PFSK-1 (cell line): ENCODE measurements at regions not wholly inside any gene's neighbourhood (a gene's known extent, or its start where the extent isn't known, plus 50 kb on each side); places are given as distances from the start of the nearest gene placed in this dataset.

Source experiments
- FOXP2 ChIP-seq: optimal IDR thresholded peaks from 2 replicates; pipeline ENCODE3; 2011; ENCODE audit warnings: borderline replicate concordance, control low read depth, inconsistent platforms; ENCODE audit not compliant: insufficient read depth; ENCODE audit errors: extremely low read length, extremely low read depth
- POLR2AphosphoS5 ChIP-seq: IDR thresholded peaks from 2 replicates; pipeline ENCODE4 v1.6.1; 2012; ENCODE audit warnings: low read depth, mild to moderate bottlenecking, control low read depth, low read length, moderate library complexity
- SIN3A ChIP-seq: IDR thresholded peaks from 2 replicates; pipeline ENCODE4 v1.6.1; 2012; ENCODE audit warnings: mild to moderate bottlenecking, low read length, moderate library complexity, borderline replicate concordance; ENCODE audit not compliant: insufficient read depth
- TAF1 ChIP-seq: IDR thresholded peaks from 2 replicates; pipeline ENCODE4 v1.6.1; 2012; ENCODE audit warnings: low read length, control low read depth, borderline replicate concordance; ENCODE audit not compliant: insufficient read depth
- TF ChIP-seq, protein P1 (sequence below), 2 experiments: IDR thresholded peaks; 2 replicates each; pipeline versions ENCODE4 v1.6.1 to v1.8.0; 2011 to 2012; ENCODE audit warnings: low read depth in 2 of 2, low read length in 2 of 2, control low read depth in 1 of 2, inconsistent platforms in 1 of 2, mild to moderate bottlenecking in 1 of 2, moderate library complexity in 1 of 2; ENCODE audit not compliant: insufficient read depth in 1 of 2

- TF ChIP-seq TAF1 (no peak), POLR2AphosphoS5 (no peak), SIN3A (no peak), FOXP2 (no peak)
- TF ChIP-seq, protein P1, sequence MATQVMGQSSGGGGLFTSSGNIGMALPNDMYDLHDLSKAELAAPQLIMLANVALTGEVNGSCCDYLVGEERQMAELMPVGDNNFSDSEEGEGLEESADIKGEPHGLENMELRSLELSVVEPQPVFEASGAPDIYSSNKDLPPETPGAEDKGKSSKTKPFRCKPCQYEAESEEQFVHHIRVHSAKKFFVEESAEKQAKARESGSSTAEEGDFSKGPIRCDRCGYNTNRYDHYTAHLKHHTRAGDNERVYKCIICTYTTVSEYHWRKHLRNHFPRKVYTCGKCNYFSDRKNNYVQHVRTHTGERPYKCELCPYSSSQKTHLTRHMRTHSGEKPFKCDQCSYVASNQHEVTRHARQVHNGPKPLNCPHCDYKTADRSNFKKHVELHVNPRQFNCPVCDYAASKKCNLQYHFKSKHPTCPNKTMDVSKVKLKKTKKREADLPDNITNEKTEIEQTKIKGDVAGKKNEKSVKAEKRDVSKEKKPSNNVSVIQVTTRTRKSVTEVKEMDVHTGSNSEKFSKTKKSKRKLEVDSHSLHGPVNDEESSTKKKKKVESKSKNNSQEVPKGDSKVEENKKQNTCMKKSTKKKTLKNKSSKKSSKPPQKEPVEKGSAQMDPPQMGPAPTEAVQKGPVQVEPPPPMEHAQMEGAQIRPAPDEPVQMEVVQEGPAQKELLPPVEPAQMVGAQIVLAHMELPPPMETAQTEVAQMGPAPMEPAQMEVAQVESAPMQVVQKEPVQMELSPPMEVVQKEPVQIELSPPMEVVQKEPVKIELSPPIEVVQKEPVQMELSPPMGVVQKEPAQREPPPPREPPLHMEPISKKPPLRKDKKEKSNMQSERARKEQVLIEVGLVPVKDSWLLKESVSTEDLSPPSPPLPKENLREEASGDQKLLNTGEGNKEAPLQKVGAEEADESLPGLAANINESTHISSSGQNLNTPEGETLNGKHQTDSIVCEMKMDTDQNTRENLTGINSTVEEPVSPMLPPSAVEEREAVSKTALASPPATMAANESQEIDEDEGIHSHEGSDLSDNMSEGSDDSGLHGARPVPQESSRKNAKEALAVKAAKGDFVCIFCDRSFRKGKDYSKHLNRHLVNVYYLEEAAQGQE (IDR thresholded peaks at IDR 0.05; ENCODE audit: insufficient read depth in 1 of 2, low read depth in 2 of 2, low read length in 2 of 2): no peak
These were observed 96.9 kb upstream of the WLS start for GRCh38 chr1:68329096-68329835.

GRCh38 chr1:68328490-68328889, 96.2 kb upstream of the WLS start:
- TF ChIP-seq, protein P1 (IDR thresholded peaks at IDR 0.05; ENCODE audit: insufficient read depth in 1 of 2, low read depth in 2 of 2, low read length in 2 of 2): no peak
- no peak for TF ChIP-seq FOXP2
- TF ChIP-seq POLR2AphosphoS5: no peak

DNA sequence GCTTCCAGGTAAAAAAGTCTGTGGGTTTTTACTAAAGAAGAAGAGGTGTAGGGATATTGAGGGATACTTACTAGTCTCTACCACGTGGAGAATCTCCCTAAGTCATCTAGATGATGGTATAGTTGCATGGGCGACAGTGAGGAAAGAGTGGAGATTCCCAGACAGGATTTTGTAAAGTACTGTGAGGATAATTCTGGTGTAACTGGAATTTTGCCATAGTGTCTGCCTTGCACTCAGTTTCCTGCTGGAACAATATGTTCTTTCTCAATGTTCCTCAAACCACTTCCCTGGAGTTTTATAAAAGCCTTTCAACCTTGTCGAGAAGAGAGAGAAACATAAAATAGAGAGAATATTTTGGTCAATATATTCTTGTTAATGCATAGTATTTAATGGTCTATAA, 95.1 kb upstream of the WLS start:
- TF ChIP-seq, protein P1 (IDR thresholded peaks at IDR 0.05; ENCODE audit: insufficient read depth in 1 of 2, low read depth in 2 of 2, low read length in 2 of 2): no peak
- TF ChIP-seq SIN3A: no peak
- TF ChIP-seq TAF1: no peak
- TF ChIP-seq FOXP2: no peak
- no peak for TF ChIP-seq POLR2AphosphoS5

DNA sequence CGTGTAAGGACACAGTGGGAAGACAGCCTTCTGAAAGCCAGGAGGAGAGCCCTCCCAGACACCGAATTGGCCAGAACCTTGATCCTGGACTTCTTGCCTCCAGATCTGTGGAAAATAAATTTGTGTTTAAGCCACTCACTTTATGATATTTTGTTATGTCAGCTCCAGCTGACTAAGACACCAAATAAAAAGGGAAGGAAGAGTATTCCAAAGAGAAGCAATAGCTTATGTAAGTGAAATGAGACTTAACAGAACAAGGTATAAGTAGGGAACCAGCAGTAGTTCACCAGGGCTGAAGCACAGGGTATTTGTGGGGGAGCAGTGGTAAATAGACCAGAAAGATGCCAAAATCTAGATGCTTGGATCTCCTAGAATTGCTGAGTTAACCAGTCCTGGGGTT, 94.2 kb upstream of the WLS start:
- TF ChIP-seq TAF1: no peak

GRCh38 chr1:68324316-68324715, 92.0 kb upstream of the WLS start:
- TF ChIP-seq TAF1: no peak
- TF ChIP-seq POLR2AphosphoS5: no peak
- TF ChIP-seq, protein P1 (IDR thresholded peaks at IDR 0.05; ENCODE audit: insufficient read depth in 1 of 2, low read depth in 2 of 2, low read length in 2 of 2): no peak
- TF ChIP-seq SIN3A: no peak
- TF ChIP-seq FOXP2: no peak
